HG03064 (cell line): ENCODE measurements at regions not wholly inside any gene's neighbourhood (a gene's known extent, or its start where the extent isn't known, plus 50 kb on each side); places are given as distances from the start of the nearest gene placed in this dataset.

Experiments used
- ATAC-seq: cut with Tn5 transposase; IDR thresholded peaks from one replicate; pipeline ENCODE4 v1.9.1; 2021; ENCODE audit warnings: low read depth; ENCODE audit not compliant: unreplicated experiment

DNA sequence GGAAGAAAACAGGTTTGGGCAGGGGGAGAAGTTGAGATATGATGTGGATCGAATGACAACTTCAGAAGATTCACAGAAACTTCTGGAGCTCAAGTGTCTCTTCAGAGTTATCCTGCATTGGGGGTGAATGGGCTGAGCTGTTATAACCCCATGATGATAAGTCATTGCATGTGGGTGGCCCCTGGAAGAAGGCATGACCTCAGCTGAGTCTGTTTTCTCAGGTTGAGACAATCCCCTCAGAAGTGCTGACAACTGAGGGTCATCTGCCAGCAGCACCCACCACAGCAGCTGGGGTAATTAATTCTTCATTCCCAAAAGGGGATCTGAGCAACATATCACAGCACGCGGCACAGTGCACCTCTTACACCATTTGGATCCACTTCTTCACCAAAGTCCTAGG is 138.6 kb upstream of the CAMK1G start:
- ATAC-seq: no peak

DNA sequence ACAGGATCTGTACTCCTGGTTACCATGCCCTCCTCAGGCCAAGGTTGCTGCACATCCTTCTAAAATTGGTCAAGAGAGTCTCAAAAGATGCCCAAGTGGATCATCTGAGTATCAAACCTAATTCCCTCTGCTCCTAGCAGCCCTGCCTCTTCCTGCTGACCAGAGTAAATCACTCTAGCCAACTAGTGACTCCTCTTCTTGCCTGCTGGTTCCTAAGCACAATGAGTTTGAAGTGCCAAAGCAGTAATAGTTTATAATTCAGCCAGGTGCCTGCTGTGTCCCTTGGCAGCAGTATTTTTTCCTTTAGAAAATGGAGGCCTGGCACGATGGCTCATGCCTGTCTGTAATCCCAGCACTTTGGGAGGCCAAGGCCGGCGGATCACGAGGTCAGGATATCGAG is 137.9 kb upstream of the CAMK1G start:
- no peak for ATAC-seq

DNA sequence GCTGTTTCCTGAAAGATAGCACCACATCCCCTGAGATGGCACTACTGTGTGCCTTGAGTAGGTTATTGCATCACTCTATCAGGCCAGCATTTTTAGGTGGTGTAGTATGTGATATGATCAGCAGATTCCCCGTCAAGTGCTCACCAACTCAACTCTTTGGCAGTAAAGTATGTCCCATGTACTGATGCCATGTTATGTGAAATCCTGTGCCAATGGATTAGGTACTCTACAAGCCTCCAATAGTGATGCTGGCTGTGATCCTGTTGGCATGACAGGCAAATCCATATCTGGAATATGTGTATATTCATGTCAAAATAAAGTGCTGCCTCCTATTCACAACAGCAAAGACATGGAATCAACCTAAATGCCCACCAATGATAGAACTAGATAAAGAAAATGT is 137.2 kb upstream of the CAMK1G start:
- no peak for ATAC-seq

- ATAC-seq: no peak
Observed at GRCh38 chr1:209454340-209454994, 129.0 kb upstream of the CAMK1G start.

DNA sequence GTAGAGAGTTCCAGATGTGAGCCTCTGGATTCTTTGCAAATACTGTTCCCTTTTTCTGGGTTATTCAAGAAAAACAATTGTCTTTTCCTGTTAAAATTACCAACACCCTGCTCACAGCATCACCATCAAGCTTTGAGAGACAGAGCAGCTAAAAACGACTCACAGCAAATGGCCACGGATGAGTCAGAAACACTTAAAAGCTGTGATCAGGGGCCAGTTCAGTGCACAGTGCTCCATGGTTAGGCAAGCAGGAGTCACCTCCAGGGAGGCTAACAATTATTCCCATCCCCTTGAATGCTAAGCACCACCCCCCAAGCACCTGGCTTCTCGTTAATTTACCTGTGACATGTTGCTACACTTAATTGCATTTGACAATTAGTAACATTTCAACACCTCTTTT is 128.4 kb upstream of the CAMK1G start:
- ATAC-seq: no peak

DNA sequence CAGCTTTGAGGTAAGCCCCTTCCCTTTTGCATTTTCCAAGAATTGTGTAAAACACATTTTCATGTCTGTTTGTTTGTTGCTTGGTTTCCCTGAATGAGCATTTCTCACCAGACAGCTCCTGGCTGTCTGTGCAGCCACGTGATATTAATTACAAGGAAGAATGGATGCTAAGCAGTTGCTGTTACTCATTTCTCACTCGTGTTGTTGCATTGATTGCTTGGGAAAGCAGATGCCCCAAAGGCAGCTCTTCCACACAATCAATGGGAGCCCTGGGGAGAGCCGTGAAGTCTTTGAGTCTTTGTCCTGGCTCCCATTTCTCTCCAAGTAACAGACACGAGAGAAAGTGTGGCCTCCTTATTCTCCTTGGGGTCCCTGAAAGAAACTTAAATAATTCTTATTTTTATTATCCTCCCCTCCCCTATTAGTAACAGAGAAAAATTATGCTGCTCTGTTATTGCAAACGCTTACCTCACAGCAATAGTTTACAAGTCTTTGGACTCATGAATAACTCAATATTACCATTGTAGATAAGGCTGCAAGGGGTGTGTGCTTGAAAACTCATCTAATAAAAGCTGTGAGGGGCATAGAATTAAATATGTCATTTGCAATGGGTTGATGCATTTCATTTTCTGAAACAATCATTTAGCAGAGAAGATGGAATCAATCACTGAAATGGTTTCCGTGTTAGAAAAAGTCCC is 127.7 kb upstream of the CAMK1G start:
- ATAC-seq: no peak

DNA sequence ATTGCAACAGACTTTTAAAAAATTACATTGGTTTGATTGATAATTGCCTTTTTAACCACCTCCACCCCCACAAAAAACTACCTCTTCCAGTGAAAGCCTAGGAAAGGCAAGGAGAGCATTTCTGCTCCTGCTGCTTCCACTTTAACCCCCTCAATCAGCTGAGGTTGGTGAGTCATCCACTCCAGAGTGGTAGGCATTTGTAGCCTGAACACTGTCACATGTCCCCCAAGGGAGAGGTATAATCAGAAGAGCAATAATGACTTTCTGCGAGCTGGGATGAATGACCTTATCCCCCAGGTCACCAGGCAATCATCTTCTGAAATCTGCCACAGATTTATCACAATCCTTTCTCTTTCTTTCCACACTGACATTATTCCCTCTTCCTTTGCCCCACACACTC is 126.6 kb upstream of the CAMK1G start:
- no peak for ATAC-seq

DNA sequence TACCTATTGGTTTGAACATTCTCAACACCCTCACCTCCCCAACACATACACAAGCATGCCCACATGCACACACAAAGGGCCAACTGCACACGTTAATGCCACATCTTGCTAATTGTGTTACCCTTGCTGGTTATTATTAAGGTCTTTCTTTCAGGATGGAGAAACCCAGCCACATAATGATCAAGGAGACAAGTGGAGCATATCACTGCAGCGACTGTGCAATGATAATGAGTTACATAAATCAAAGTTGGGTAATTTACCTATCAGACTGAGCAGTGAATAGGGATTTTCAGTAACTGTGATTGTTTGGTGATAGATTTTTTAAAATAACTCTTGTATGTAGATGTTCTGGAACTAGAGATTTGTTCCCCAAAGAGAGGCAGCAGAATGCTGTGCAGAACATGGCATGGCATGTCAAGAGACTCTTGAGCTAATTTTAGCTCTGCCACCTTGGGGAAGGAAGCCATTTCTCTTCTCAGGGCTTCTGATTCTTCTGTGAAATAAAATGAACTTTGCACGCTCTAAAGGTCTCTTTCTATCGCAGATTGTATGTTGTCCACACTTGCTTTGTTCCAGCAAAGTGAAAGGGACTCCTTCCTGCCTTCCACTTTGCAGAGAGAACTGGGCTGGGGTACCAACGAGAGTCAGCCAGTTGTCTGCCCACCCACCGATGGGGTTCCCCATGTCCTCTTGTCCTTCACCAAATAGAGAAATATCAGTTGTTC is 126.0 kb upstream of the CAMK1G start:
- no peak for ATAC-seq

GRCh38 chr1:209458921-209459320 is 124.6 kb upstream of the CAMK1G start:
- ATAC-seq: no peak

DNA sequence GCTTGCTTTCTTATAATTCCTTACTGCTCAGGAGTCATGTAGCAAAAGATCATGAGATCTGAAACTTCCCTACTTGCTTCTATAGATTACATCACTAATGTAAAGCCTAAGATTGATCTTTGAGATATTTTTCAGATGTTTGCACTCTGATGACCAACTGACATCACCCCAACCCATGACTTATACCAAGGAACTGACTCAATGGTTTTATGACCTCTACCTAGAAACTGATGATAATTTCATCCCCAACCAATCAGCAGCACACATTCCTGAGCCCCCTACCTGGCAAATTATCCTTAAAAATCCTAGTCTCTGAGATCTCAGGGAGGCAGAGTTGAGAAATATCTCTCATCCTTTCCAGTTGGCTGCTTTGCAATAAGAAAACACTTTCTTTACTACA is 122.3 kb upstream of the CAMK1G start:
- ATAC-seq: no peak

DNA sequence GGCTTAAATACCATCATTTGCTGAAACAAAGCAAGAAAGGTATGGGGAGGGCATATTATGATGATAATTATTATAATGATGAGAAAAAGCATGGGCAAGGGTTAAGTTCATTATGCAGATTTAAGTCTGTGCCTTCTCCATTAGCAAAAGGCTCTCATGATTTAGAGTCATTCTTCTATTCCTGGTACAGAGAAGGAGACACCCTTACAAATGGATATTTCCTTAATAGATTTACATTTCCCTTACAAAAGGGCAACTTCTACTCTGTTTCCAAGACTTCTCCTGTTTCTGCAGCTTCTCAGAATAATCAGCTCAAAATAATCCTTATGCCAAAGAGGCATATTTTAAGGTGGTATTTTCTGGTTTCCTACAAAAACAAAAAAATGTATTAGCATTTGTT is 121.1 kb upstream of the CAMK1G start:
- ATAC-seq: no peak

DNA sequence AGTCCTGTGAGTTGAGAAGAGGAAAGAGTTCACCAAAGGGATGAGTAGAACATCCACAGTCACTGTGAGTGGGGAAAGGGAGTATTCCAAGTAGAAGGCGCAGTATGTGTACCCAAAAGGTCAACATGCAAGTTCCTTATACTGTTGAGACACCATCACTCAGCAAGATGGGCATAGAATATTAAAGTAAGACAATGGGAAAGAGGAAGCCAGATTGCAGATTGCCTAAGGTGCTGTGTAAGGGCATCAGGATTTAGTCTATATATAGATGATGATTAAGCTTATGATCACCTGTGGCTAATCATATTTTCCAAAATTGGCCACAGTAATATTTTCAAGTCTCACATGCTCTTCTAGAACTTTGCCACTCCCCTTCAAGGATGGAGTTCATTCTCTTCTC is 120.1 kb upstream of the CAMK1G start:
- ATAC-seq: no peak

- ATAC-seq: no peak
Observed at GRCh38 chr1:209473025-209473424, 110.5 kb upstream of the CAMK1G start.

DNA sequence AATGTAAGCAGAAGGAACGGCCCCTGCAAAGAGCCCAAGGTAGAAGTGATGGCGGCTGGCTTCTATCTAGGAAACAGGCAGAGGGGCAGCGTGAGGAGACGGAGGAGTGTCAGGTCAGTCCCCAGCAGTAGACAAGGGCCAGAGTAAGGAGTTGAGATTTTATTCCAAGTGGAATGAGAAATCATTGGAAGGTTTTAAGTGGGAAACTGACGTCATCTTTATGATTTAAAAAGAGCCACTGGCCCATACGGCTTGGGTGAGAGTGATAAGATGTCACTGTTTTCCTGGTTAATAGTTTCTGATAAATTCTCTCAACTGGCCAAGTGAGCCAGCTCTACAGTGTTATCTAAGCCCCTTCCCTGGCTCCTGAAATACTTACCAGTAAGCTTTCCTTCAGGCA is 103.2 kb upstream of the CAMK1G start:
- ATAC-seq: no peak

DNA sequence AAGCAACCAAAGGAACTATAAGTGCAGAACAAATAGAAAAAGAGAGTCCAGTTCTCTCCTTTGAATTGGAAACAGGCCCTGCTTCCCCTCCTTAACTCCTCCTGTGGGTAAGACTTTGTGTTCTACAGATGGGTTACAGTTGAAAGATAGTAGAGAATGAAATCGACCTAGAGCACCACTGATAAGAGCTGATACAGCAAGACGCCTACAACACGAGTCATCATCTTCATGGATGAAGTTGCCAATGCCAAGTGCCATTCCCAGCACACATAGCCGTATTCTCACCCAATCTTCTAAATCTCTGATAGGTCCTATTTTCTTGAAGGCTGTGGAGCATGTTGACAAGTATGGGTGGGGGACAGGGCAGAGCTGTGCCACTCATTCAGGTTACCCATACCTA is 99.8 kb upstream of the CAMK1G start:
- ATAC-seq: no peak

DNA sequence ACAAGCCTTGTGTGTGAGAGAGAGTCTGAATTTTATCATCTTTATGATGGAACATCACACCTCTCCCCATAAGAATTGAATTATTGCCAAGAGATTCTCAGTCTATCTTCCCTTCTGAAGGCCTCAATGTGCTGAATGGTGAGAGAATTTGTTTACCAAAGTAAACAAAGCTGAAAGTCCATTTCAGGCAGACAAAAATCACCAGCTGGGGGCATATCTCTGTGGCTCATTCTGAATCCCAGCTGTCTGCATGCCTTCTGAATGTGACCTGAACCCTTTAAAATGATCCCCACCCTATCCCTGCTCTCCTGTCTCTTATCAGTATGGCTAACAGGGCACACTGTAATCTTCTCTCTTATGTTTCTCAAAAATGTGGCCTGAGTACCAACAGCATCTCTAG is 99.1 kb upstream of the CAMK1G start:
- no peak for ATAC-seq

DNA sequence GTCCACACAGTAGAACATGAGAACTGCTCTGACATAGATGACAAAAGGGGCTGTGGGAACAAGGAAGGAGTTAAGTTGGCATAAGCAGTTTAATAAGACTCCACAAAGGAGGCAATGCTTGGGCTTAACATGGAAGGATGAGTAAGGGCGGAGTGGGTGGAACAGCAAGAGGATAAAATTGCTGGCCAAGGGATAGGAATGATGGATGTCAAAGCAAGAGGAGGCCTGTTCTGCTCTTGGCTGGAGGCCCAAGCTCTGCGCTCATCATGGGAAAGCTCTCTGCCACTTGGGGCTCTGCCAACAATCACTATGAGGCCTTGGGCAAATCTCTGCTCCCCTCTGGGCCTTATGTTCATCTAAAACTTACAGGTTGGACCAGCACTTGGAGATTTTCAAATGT is 98.3 kb upstream of the CAMK1G start:
- ATAC-seq: no peak

DNA sequence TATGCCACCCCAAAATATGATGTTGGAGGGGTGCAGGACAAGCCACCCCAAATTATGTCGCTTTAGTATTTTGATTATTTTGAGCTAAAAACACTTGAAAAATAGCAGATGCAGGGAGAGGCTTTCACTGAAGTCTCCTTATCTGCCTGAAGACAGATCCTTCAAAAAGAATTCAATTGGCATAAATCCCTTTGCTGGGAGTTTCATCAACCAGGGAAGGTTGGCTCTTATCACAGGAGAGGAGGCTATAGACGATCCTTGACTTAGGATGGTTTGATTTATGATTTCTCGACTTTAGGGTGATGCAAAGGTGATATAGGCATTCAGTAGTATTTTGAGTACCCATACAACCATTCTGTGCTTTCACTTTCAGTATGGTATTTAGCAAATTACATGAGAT is 97.8 kb upstream of the CAMK1G start:
- ATAC-seq: no peak

DNA sequence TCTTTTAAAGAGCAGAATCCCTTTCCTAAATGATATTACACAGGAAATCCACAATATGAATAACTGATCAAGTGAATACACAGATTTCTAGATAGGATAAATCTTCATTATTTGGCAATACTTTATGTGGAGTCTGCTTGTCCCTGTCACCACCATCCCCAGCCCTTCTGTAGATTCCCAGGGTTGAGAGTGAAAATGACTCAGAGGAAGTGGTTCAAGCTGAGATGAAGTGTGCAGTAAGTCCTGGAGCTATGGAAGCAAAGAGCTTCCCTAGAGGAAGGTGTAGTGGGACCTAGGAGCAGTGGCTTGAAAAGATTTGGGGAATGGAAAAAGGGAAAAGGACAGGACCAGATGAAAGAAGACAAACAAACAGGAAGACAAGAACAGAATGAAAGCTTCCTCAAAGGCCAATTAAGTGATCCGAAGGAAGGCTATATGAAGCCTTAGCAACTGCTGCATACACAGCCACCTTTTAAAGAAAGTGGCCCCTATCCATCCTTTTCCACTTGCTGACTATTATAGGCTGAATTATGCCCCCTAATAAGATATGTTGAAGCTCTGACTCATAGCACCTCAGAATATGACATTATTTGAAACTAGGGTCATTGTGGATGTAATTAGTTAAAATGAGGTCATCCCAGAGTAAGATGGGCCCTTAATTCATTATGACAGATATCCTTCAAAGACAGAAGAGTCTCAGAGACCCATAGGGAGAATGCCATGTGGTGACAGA is 96.5 kb upstream of the CAMK1G start:
- ATAC-seq: no peak

DNA sequence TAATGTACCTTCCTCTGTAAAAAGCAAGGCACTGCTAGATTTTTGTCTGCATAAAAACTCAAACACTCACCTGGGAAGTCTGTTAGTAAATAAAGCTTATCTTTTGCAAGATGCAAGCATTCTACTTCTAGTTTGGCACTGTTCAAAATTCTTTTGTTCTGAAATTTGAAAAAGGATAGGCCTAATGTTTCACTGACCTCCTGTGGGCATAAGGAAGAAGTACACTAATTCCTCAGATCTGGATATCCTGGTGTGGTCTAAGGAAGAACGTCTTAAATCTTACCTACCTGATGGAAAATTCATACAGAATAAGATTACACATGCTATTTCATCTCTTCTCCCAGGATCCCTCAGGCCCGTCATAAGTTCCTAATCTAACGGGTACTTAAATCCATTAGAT is 93.5 kb upstream of the CAMK1G start:
- ATAC-seq: no peak

DNA sequence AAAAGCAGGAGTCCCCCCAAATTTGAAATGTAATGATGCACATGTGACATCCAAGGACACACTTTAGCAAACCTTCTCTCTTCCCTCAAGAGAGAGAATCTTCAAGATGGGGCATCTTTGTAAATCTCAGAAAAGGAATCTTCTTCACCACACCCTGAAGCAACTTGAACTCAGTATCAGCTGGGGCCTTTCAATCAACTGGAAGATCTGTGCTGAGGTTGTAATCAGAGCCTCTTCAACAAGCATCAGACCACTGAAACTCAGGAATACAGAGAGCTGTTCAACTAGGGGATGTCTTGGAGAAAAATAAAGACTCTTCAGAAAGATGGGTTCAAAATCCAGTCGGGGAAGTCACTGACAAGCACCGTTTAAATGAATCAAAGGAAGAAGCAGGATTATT is 92.5 kb upstream of the CAMK1G start:
- ATAC-seq: no peak
